HL-60 (cell line): ENCODE measurements at regions not wholly inside any gene's neighbourhood (a gene's known extent, or its start where the extent isn't known, plus 50 kb on each side); places are given as distances from the start of the nearest gene placed in this dataset.

Source experiments
- GABPA ChIP-seq: IDR thresholded peaks from 2 replicates; pipeline ENCODE4 v1.6.1; 2012; ENCODE audit warnings: low read depth
- POLR2AphosphoS5 ChIP-seq: IDR thresholded peaks from 2 replicates; pipeline ENCODE4 v1.6.1; 2012; ENCODE audit warnings: low read depth
- TF ChIP-seq, protein P1 (sequence below): IDR thresholded peaks from one replicate; pipeline ENCODE4 v1.5.1; 2011; ENCODE audit warnings: low read length, control low read depth, inconsistent platforms; ENCODE audit not compliant: insufficient read depth
- TF ChIP-seq, protein P2 (sequence below): IDR thresholded peaks from 2 replicates; pipeline ENCODE4 v1.6.1; 2012; ENCODE audit warnings: low read depth; ENCODE audit not compliant: insufficient replicate concordance

GRCh38 chrX:122869171-122869570 lies 314.9 kb upstream of the GRIA3 start:
- TF ChIP-seq, protein P1, sequence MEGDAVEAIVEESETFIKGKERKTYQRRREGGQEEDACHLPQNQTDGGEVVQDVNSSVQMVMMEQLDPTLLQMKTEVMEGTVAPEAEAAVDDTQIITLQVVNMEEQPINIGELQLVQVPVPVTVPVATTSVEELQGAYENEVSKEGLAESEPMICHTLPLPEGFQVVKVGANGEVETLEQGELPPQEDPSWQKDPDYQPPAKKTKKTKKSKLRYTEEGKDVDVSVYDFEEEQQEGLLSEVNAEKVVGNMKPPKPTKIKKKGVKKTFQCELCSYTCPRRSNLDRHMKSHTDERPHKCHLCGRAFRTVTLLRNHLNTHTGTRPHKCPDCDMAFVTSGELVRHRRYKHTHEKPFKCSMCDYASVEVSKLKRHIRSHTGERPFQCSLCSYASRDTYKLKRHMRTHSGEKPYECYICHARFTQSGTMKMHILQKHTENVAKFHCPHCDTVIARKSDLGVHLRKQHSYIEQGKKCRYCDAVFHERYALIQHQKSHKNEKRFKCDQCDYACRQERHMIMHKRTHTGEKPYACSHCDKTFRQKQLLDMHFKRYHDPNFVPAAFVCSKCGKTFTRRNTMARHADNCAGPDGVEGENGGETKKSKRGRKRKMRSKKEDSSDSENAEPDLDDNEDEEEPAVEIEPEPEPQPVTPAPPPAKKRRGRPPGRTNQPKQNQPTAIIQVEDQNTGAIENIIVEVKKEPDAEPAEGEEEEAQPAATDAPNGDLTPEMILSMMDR: no peak
- TF ChIP-seq, protein P2, sequence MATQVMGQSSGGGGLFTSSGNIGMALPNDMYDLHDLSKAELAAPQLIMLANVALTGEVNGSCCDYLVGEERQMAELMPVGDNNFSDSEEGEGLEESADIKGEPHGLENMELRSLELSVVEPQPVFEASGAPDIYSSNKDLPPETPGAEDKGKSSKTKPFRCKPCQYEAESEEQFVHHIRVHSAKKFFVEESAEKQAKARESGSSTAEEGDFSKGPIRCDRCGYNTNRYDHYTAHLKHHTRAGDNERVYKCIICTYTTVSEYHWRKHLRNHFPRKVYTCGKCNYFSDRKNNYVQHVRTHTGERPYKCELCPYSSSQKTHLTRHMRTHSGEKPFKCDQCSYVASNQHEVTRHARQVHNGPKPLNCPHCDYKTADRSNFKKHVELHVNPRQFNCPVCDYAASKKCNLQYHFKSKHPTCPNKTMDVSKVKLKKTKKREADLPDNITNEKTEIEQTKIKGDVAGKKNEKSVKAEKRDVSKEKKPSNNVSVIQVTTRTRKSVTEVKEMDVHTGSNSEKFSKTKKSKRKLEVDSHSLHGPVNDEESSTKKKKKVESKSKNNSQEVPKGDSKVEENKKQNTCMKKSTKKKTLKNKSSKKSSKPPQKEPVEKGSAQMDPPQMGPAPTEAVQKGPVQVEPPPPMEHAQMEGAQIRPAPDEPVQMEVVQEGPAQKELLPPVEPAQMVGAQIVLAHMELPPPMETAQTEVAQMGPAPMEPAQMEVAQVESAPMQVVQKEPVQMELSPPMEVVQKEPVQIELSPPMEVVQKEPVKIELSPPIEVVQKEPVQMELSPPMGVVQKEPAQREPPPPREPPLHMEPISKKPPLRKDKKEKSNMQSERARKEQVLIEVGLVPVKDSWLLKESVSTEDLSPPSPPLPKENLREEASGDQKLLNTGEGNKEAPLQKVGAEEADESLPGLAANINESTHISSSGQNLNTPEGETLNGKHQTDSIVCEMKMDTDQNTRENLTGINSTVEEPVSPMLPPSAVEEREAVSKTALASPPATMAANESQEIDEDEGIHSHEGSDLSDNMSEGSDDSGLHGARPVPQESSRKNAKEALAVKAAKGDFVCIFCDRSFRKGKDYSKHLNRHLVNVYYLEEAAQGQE: no peak
- TF ChIP-seq POLR2AphosphoS5: no peak
- TF ChIP-seq GABPA: no peak
